Activated CD4-positive, alpha-beta T cell treated with anti-CD3 and anti-CD28 coated beads for 1 hour (primary cell): ENCODE measurements at regions not wholly inside any gene's neighbourhood (a gene's known extent, or its start where the extent isn't known, plus 50 kb on each side); places are given as distances from the start of the nearest gene placed in this dataset.
"Not testable (repeated sequence)": the region's sequence is repeated elsewhere in the genome, so short reads cannot be mapped to it uniquely, and the experiment has no call there.

Source experiments
- DNase-seq: peaks from one replicate; pipeline ENCODE4 v3.0.0-alpha.2; 2020

- DNase-seq = not testable (repeated sequence)
These were observed 62.8 kb downstream of the ARHGAP11B start for GRCh38 chr15:30688684-30689083.

DNA sequence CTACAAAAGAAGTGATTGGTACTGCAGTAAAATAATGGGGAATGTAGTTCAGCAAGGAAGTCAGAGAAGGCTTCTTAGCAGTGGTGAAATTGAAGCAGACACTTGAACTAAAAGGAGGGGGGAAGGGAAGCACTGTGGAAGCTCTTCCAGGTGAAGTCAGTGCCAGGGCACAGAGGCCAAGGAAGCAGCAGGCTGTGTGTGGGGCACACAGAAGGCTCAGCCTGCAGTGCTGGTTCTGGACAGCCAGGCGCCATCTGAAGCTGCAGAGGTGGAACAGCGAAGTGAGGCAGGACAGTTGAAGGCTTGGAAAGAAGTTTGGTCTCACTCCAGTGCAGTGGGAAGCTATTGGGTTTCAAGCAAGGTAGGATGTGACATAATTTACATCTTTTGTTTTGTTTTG is 64.2 kb downstream of the ARHGAP11B start:
- DNase-seq = not testable (repeated sequence)

- not testable (repeated sequence) for DNase-seq
These were observed 69.9 kb downstream of the ARHGAP11B start for GRCh38 chr15:30695811-30696210.

GRCh38 chr15:30696439-30697314 is 70.7 kb downstream of the ARHGAP11B start:
- DNase-seq = not testable (repeated sequence)

- DNase-seq = not testable (repeated sequence)
These were observed 71.4 kb downstream of the ARHGAP11B start for GRCh38 chr15:30697315-30697685.

DNA sequence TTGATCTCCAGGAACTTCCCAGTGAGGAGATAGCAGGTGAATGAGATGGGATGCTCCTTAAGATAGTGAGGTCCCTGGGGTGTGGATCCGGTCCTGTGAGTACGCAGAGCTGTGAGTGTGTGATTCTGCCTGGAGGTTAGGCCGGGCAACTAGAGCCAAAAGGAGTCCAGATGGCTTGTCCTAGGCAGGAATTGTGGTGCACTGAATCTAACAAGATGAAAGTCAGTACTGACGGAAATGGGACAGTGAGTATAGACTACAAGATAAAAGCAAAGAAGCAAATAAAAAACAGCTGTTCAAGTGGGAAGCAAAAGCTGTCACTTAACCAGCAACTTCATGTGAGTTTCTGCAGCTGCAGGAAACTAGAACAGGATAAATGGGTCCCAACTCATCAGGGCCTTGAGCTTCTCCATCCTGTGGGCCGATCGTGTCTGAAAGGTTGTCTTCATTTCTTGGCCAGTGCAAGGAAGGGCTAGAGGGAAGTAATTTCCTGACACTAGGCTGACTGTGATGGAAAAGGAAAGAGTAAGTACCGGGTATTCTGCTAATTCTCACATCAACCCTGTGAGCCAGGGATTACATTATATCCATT is 74.2 kb downstream of the ARHGAP11B start:
- not testable (repeated sequence) for DNase-seq

DNA sequence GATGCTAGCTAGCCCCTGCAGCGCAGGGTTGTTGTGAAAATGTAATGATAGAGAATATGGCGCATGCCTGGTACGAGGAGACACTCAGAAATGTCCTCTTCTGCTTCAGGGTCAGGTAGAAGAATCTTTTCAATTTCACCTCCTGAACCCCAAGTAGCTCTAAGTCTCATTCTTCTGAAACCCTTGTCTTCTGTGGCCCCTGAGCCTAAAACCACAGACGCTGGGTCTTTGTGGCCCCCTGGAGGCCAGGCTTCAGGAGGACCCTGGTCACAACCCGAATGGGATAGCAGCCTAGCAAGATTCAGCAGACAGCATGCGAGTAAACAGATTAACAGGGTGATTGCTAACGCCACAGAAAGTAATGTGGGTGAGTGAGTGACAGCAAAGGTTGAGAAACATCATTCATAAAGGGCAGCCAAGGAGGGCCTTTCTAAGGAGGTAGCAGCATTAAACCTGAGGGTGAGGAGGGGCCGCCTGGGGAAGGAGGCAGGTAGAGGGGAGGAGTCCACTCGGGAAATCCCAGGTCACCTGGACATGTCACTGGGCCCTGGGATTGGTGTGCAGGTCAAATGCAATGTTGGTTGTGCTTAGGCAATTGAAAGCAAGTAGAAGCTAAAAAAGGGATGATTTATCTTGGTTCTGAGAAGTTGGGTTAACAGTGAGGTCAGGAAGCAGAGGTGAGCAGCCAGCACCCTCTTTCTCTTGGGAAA is 82.2 kb downstream of the ARHGAP11B start:
- DNase-seq = not testable (repeated sequence)

DNA sequence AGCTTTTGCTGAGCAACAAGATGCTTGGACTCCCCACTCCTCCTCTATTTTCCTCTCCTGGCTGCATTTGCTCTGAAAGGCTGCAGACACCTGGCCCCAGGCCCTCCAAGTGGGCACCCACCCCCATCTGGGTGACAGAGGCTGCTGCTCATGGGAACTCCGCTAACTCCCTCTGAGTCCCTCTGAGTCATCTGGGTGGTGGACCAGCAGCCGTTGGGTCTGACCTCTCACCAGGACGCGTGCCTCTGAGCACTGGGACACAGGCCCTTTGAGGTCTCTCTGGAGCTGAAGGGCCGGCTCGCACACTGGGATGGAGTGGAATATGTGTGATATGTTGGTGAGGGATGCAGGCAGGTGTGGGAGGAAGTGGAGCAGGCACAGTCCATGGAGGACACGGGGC is 82.9 kb downstream of the ARHGAP11B start:
- not testable (repeated sequence) for DNase-seq

DNA sequence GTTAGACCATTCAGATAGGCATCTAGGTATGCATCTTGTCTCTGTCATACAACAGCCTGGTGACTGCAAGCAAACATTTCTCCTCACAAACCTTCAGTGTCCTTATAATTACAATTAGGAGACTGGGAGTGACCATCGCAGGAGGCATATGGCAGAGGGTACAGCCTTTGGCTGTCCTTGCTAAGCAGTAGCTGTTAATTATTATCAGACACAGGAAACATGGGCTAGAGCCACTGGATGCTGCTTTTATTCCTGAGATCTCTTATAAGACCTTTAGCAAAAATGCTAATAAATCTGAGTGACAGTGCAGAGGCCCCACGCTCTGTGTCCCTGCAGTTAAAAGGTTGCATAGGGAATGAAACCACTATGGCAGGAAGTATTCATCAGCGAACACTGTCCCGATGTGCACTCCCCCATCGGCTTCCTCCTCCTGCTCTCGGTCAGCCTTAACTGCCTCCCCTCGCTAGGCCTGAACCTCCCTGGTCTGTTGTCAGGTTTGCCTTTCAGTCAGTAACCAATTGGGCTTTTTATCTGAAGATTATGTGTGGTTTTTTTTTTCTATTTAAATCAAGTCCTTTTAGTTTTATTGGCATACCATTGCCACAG is 92.2 kb downstream of the ARHGAP11B start:
- DNase-seq = not testable (repeated sequence)

DNA sequence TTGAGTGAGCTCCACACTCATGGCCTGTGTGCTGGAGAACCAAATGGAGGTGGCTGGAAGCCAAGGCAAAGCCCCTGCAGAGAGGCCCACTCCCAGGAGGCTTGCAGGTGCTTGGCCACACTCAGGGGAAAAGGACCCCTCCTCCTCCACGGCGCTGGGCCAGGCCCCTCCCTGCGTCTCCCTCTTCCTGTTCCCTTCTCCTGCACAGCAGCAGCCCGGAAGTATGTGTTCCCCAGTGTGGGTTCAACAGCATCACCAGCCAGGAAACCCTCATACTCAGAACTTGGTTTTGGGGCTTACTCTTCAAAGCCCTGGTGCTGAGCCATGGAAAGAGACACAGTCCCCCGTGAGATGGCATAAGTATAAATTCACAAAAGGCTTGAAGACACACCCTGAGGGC is 93.4 kb downstream of the ARHGAP11B start:
- not testable (repeated sequence) for DNase-seq

- DNase-seq = not testable (repeated sequence)
These were observed 94.9 kb downstream of the ARHGAP11B start for GRCh38 chr15:30720825-30721224.

DNA sequence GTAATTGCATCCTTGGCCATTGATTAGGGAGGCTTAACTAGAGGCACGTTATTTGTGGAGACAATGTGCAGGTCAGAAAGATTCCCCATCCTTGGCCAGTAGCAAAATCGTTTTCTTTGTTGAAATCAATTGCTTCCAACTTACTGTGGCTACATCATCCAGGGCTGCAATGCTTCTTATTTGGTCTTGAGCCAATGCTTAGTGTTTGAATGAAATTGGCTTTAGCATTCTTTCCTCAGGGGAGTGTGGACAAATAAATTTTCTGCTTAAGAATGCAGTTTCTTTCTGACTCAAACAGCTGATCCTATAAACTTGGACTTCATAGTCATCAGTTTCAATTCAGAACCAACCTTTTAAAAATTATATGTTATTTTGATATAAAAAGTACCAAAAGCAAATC is 95.6 kb downstream of the ARHGAP11B start:
- DNase-seq = not testable (repeated sequence)

GRCh38 chr15:30723540-30724175 is 97.7 kb downstream of the ARHGAP11B start:
- not testable (repeated sequence) for DNase-seq

- DNase-seq = not testable (repeated sequence)
These were observed 104.1 kb downstream of the ARHGAP11B start for GRCh38 chr15:30729880-30730590.

DNA sequence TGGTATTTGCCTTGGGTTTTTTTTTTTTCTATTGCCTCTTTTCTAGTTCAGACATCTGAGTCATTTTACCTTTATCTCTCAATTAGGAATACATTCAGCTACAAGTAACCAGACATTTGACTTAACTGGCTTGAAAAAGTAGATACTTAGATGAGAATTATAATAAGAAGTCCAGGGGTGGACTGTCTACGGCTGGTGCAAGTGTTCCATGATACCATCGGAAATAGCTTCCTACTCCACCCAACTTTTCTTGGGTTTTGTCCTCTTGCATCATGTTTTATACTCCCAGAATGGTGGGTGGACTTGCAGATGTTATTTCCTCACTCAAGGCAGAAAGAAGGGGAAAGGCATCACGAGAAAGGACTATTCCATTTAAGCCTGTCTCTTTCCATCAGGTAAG is 104.7 kb downstream of the ARHGAP11B start:
- DNase-seq = not testable (repeated sequence)

- not testable (repeated sequence) for DNase-seq
These were observed 106.2 kb downstream of the ARHGAP11B start for GRCh38 chr15:30732100-30732499.

DNA sequence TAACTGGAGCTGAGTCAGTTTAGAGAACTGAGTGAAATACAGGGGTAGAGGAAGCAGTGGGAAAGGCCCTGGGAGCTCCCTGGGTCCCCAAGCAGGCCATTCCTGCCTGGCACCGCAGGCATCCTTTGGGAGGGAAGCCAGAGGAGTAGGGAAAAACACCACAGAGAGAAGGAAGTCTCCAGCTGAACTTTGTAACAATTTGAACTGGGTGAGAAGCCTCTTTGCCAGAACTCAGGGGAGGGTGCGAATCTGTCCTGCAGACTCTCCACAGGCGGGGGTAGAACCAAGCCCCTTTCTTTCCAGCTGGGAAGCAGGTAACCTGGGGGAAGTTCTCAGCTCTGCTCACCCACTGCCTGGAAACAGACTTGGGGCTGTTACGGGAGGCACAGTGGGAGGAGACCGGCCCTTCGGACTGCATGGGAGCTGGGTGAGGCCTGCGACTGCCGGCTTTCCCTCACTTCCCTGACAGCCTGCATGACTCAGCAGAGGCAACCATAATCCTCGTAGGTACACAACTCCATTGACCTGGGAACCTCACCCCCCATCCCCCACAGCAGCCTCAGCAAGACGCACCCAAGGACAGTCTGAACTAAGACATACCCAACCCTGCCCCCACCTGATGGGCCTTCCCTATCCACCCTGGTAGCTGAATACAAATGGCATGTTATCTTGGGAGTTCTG is 110.1 kb downstream of the ARHGAP11B start:
- not testable (repeated sequence) for DNase-seq

- DNase-seq = not testable (repeated sequence)
These were observed 116.9 kb downstream of the ARHGAP11B start for GRCh38 chr15:30742796-30743195.

GRCh38 chr15:30749048-30749447 is 123.1 kb downstream of the ARHGAP11B start:
- not testable (repeated sequence) for DNase-seq

- DNase-seq = peak; percentile 55
These were observed 129.2 kb downstream of the ARHGAP11B start for GRCh38 chr15:30755036-30755687.

GRCh38 chr15:30760633-30761032 is 134.7 kb downstream of the ARHGAP11B start:
- not testable (repeated sequence) for DNase-seq
